ENCODE measurements at regions not wholly inside any gene's neighbourhood (a gene's known extent, or its start where the extent isn't known, plus 50 kb on each side); places are given as distances from the start of the nearest gene placed in this dataset.

- Histone ChIP-seq H3K27me3 (ENCODE audit: control insufficient read depth in 1 of 2, insufficient read depth in 2 of 2, low read length in 2 of 2) (no peaks in the 10 kb centered on the region), H3K9ac (ENCODE audit: low read depth in 1 of 2, low read length in 2 of 2) (no peak overlapping the region), H3K27ac (ENCODE audit: low read depth, low read length) (no peak overlapping the region), H3K4me1 (ENCODE audit: control insufficient read depth in 1 of 2, insufficient read depth in 2 of 2, low read length in 2 of 2) (no peaks in the 10 kb centered on the region), H3K4me3 (ENCODE audit: low read depth in 1 of 2, low read length in 2 of 2) (no peak overlapping the region), H3K9me3 (ENCODE audit: control insufficient read depth in 1 of 2, low read length in 2 of 2) (no peaks in the 10 kb centered on the region), H3K36me3 (ENCODE audit: control insufficient read depth in 1 of 2, insufficient read depth in 2 of 2, low read length in 2 of 2) (no peaks in the 10 kb centered on the region)
Observed at GRCh38 chr5:97943036-97943435, 760.0 kb upstream of the RIOK2 start.

GRCh38 chr5:97951139-97951538 is 768.1 kb upstream of the RIOK2 start:
- H3K27ac ChIP-seq (ENCODE audit: low read depth, low read length) = no peak overlapping the region
- H3K4me3 ChIP-seq (ENCODE audit: low read depth in 1 of 2, low read length in 2 of 2) = no peak overlapping the region
- H3K9ac ChIP-seq (ENCODE audit: low read depth in 1 of 2, low read length in 2 of 2) = no peak overlapping the region
- no peaks in the 10 kb centered on the region for H3K9me3 ChIP-seq (ENCODE audit: control insufficient read depth in 1 of 2, low read length in 2 of 2)
- H3K36me3 ChIP-seq (ENCODE audit: control insufficient read depth in 1 of 2, insufficient read depth in 2 of 2, low read length in 2 of 2) = no peaks in the 10 kb centered on the region
- no peaks in the 10 kb centered on the region for H3K4me1 ChIP-seq (ENCODE audit: control insufficient read depth in 1 of 2, insufficient read depth in 2 of 2, low read length in 2 of 2)
- no peaks in the 10 kb centered on the region for H3K27me3 ChIP-seq (ENCODE audit: control insufficient read depth in 1 of 2, insufficient read depth in 2 of 2, low read length in 2 of 2)

- Histone ChIP-seq H3K4me3 (ENCODE audit: low read depth in 1 of 2, low read length in 2 of 2) (no peak overlapping the region), H3K36me3 (ENCODE audit: control insufficient read depth in 1 of 2, insufficient read depth in 2 of 2, low read length in 2 of 2) (no peaks in the 10 kb centered on the region), H3K4me1 (ENCODE audit: control insufficient read depth in 1 of 2, insufficient read depth in 2 of 2, low read length in 2 of 2) (no peaks in the 10 kb centered on the region), H3K9me3 (ENCODE audit: control insufficient read depth in 1 of 2, low read length in 2 of 2) (no peaks in the 10 kb centered on the region), H3K27ac (ENCODE audit: low read depth, low read length) (no peak overlapping the region), H3K9ac (ENCODE audit: low read depth in 1 of 2, low read length in 2 of 2) (no peak overlapping the region), H3K27me3 (ENCODE audit: control insufficient read depth in 1 of 2, insufficient read depth in 2 of 2, low read length in 2 of 2) (no peaks in the 10 kb centered on the region)
Observed at GRCh38 chr5:97955450-97955849, 772.4 kb upstream of the RIOK2 start.

- Histone ChIP-seq H3K9ac (ENCODE audit: low read depth in 1 of 2, low read length in 2 of 2) (no peak overlapping the region), H3K36me3 (ENCODE audit: control insufficient read depth in 1 of 2, insufficient read depth in 2 of 2, low read length in 2 of 2) (no peaks in the 10 kb centered on the region), H3K4me3 (ENCODE audit: low read depth in 1 of 2, low read length in 2 of 2) (no peak overlapping the region), H3K27ac (ENCODE audit: low read depth, low read length) (no peak overlapping the region), H3K4me1 (ENCODE audit: control insufficient read depth in 1 of 2, insufficient read depth in 2 of 2, low read length in 2 of 2) (peaks cover 3 to 4% of the 10 kb centered on the region in 2 donors), H3K27me3 (ENCODE audit: control insufficient read depth in 1 of 2, insufficient read depth in 2 of 2, low read length in 2 of 2) (no peaks in the 10 kb centered on the region), H3K9me3 (ENCODE audit: control insufficient read depth in 1 of 2, low read length in 2 of 2) (no peaks in the 10 kb centered on the region)
Observed at GRCh38 chr5:97967292-97967691, 784.2 kb upstream of the RIOK2 start.

GRCh38 chr5:97968346-97968745 is 785.3 kb upstream of the RIOK2 start:
- no peaks in the 10 kb centered on the region for H3K27me3 ChIP-seq (ENCODE audit: control insufficient read depth in 1 of 2, insufficient read depth in 2 of 2, low read length in 2 of 2)
- no peaks in the 10 kb centered on the region for H3K36me3 ChIP-seq (ENCODE audit: control insufficient read depth in 1 of 2, insufficient read depth in 2 of 2, low read length in 2 of 2)
- H3K4me1 ChIP-seq (ENCODE audit: control insufficient read depth in 1 of 2, insufficient read depth in 2 of 2, low read length in 2 of 2) = peaks cover 5 to 6% of the 10 kb centered on the region in 2 donors
- H3K9ac ChIP-seq (ENCODE audit: low read depth in 1 of 2, low read length in 2 of 2) = no peak overlapping the region
- H3K9me3 ChIP-seq (ENCODE audit: control insufficient read depth in 1 of 2, low read length in 2 of 2) = no peaks in the 10 kb centered on the region
- no peak overlapping the region for H3K4me3 ChIP-seq (ENCODE audit: low read depth in 1 of 2, low read length in 2 of 2)
- no peak overlapping the region for H3K27ac ChIP-seq (ENCODE audit: low read depth, low read length)

- no peaks in the 10 kb centered on the region for H3K27me3 ChIP-seq (ENCODE audit: control insufficient read depth in 1 of 2, insufficient read depth in 2 of 2, low read length in 2 of 2)
- H3K4me3 ChIP-seq (ENCODE audit: low read depth in 1 of 2, low read length in 2 of 2) = no peak overlapping the region
Observed at GRCh38 chr5:97979740-97980139, 793.7 kb upstream of the RGMB start.

GRCh38 chr5:97980291-97980690 is 793.2 kb upstream of the RGMB start:
- H3K4me3 ChIP-seq (ENCODE audit: low read depth in 1 of 2, low read length in 2 of 2) = no peak overlapping the region
- no peaks in the 10 kb centered on the region for H3K4me1 ChIP-seq (ENCODE audit: control insufficient read depth in 1 of 2, insufficient read depth in 2 of 2, low read length in 2 of 2)
- H3K9me3 ChIP-seq (ENCODE audit: control insufficient read depth in 1 of 2, low read length in 2 of 2) = no peaks in the 10 kb centered on the region
- no peak overlapping the region for H3K9ac ChIP-seq (ENCODE audit: low read depth in 1 of 2, low read length in 2 of 2)
- no peak overlapping the region for H3K27ac ChIP-seq (ENCODE audit: low read depth, low read length)
- no peaks in the 10 kb centered on the region for H3K36me3 ChIP-seq (ENCODE audit: control insufficient read depth in 1 of 2, insufficient read depth in 2 of 2, low read length in 2 of 2)
- H3K27me3 ChIP-seq (ENCODE audit: control insufficient read depth in 1 of 2, insufficient read depth in 2 of 2, low read length in 2 of 2) = no peaks in the 10 kb centered on the region

More at GRCh38 chr5:97979740-97980139, 793.7 kb upstream of the RGMB start:
- H3K27ac ChIP-seq (ENCODE audit: low read depth, low read length) = no peak overlapping the region
- no peaks in the 10 kb centered on the region for H3K4me1 ChIP-seq (ENCODE audit: control insufficient read depth in 1 of 2, insufficient read depth in 2 of 2, low read length in 2 of 2)
- no peak overlapping the region for H3K9ac ChIP-seq (ENCODE audit: low read depth in 1 of 2, low read length in 2 of 2)
- H3K36me3 ChIP-seq (ENCODE audit: control insufficient read depth in 1 of 2, insufficient read depth in 2 of 2, low read length in 2 of 2) = no peaks in the 10 kb centered on the region
- no peaks in the 10 kb centered on the region for H3K9me3 ChIP-seq (ENCODE audit: control insufficient read depth in 1 of 2, low read length in 2 of 2)

GRCh38 chr5:97986069-97986468 is 787.4 kb upstream of the RGMB start:
- H3K4me3 ChIP-seq (ENCODE audit: low read depth in 1 of 2, low read length in 2 of 2) = no peak overlapping the region
- H3K27ac ChIP-seq (ENCODE audit: low read depth, low read length) = no peak overlapping the region
- H3K9me3 ChIP-seq (ENCODE audit: control insufficient read depth in 1 of 2, low read length in 2 of 2) = no peaks in the 10 kb centered on the region
- no peaks in the 10 kb centered on the region for H3K4me1 ChIP-seq (ENCODE audit: control insufficient read depth in 1 of 2, insufficient read depth in 2 of 2, low read length in 2 of 2)
- no peaks in the 10 kb centered on the region for H3K27me3 ChIP-seq (ENCODE audit: control insufficient read depth in 1 of 2, insufficient read depth in 2 of 2, low read length in 2 of 2)
- no peak overlapping the region for H3K9ac ChIP-seq (ENCODE audit: low read depth in 1 of 2, low read length in 2 of 2)
- no peaks in the 10 kb centered on the region for H3K36me3 ChIP-seq (ENCODE audit: control insufficient read depth in 1 of 2, insufficient read depth in 2 of 2, low read length in 2 of 2)

GRCh38 chr5:97991236-97991635 is 782.2 kb upstream of the RGMB start:
- H3K36me3 ChIP-seq (ENCODE audit: control insufficient read depth in 1 of 2, insufficient read depth in 2 of 2, low read length in 2 of 2) = no peaks in the 10 kb centered on the region
- no peaks in the 10 kb centered on the region for H3K27me3 ChIP-seq (ENCODE audit: control insufficient read depth in 1 of 2, insufficient read depth in 2 of 2, low read length in 2 of 2)
- no peak overlapping the region for H3K27ac ChIP-seq (ENCODE audit: low read depth, low read length)
- no peaks in the 10 kb centered on the region for H3K9me3 ChIP-seq (ENCODE audit: control insufficient read depth in 1 of 2, low read length in 2 of 2)
- no peaks in the 10 kb centered on the region for H3K4me1 ChIP-seq (ENCODE audit: control insufficient read depth in 1 of 2, insufficient read depth in 2 of 2, low read length in 2 of 2)
- H3K9ac ChIP-seq (ENCODE audit: low read depth in 1 of 2, low read length in 2 of 2) = no peak overlapping the region
- H3K4me3 ChIP-seq (ENCODE audit: low read depth in 1 of 2, low read length in 2 of 2) = no peak overlapping the region

- no peak overlapping the region for H3K27ac ChIP-seq (ENCODE audit: low read depth, low read length)
- no peaks in the 10 kb centered on the region for H3K4me1 ChIP-seq (ENCODE audit: control insufficient read depth in 1 of 2, insufficient read depth in 2 of 2, low read length in 2 of 2)
- no peaks in the 10 kb centered on the region for H3K36me3 ChIP-seq (ENCODE audit: control insufficient read depth in 1 of 2, insufficient read depth in 2 of 2, low read length in 2 of 2)
- H3K9ac ChIP-seq (ENCODE audit: low read depth in 1 of 2, low read length in 2 of 2) = no peak overlapping the region
- H3K27me3 ChIP-seq (ENCODE audit: control insufficient read depth in 1 of 2, insufficient read depth in 2 of 2, low read length in 2 of 2) = no peaks in the 10 kb centered on the region
- no peaks in the 10 kb centered on the region for H3K9me3 ChIP-seq (ENCODE audit: control insufficient read depth in 1 of 2, low read length in 2 of 2)
- H3K4me3 ChIP-seq (ENCODE audit: low read depth in 1 of 2, low read length in 2 of 2) = no peak overlapping the region
Observed at GRCh38 chr5:97998941-97999340, 774.5 kb upstream of the RGMB start.

- Histone ChIP-seq H3K4me3 (ENCODE audit: low read depth in 1 of 2, low read length in 2 of 2) (no peak overlapping the region), H3K9ac (ENCODE audit: low read depth in 1 of 2, low read length in 2 of 2) (no peak overlapping the region), H3K4me1 (ENCODE audit: control insufficient read depth in 1 of 2, insufficient read depth in 2 of 2, low read length in 2 of 2) (no peaks in the 10 kb centered on the region)
Observed at GRCh38 chr5:98004463-98004862, 769.0 kb upstream of the RGMB start.

More at GRCh38 chr5:98004463-98004862, 769.0 kb upstream of the RGMB start:
- Histone ChIP-seq H3K27ac (ENCODE audit: low read depth, low read length) (no peak overlapping the region), H3K27me3 (ENCODE audit: control insufficient read depth in 1 of 2, insufficient read depth in 2 of 2, low read length in 2 of 2) (no peaks in the 10 kb centered on the region), H3K36me3 (ENCODE audit: control insufficient read depth in 1 of 2, insufficient read depth in 2 of 2, low read length in 2 of 2) (no peaks in the 10 kb centered on the region), H3K9me3 (ENCODE audit: control insufficient read depth in 1 of 2, low read length in 2 of 2) (no peaks in the 10 kb centered on the region)

All from duodenal mucosa (tissue), 2 donors.